HEK293 (cell line): ENCODE measurements at regions not wholly inside any gene's neighbourhood (a gene's known extent, or its start where the extent isn't known, plus 50 kb on each side); places are given as distances from the start of the nearest gene placed in this dataset.

Experiments
- CTCF ChIA-PET: fragments of 350-600 bp; formaldehyde crosslinking; extraction: SDS; loops from one replicate; lab custom pipeline; 2021; ENCODE audit warnings: antibody characterized with exemption; lab: Yijun Ruan, JAX
- POLR2A ChIA-PET: fragments of 300-600 bp; formaldehyde crosslinking; extraction: SDS; loops from one replicate; lab custom pipeline; 2020; ENCODE audit warnings: antibody characterized with exemption, inconsistent platforms; lab: Yijun Ruan, JAX
- H3K27ac ChIP-seq: fragments of 200-500 bp; sonication (Bioruptor generic); 2 replicates; pipeline ENCODE4 v1.5.1; 2014; ENCODE audit warnings: low read depth, low read length, control low read depth, inconsistent platforms; ENCODE audit errors: extremely low read depth
- H3K36me3 ChIP-seq, 2 experiments: fragments of 200-500 bp in 1 of 2; sonication (Bioruptor generic) in 1 of 2; 1 replicate in 1 of 2; 2 replicates in 1 of 2; pipeline ENCODE4 v1.5.1; 2014 to 2017; ENCODE audit warnings: inconsistent platforms in 2 of 2, low read length in 2 of 2; ENCODE audit not compliant: control insufficient read depth in 2 of 2, insufficient read depth in 1 of 2
- H3K4me1 ChIP-seq: fragments of 200-500 bp; sonication (Bioruptor generic); 2 replicates; pipeline ENCODE4 v1.5.1; 2014; ENCODE audit warnings: mild to moderate bottlenecking, low read length, inconsistent platforms; ENCODE audit not compliant: control insufficient read depth, insufficient read depth
- H3K4me3 ChIP-seq: 2 replicates; pipeline ENCODE4 v1.5.1; 2011; ENCODE audit warnings: low read depth, mild to moderate bottlenecking, control low read depth, low read length, moderate library complexity
- H3K9me3 ChIP-seq: fragments of 200-500 bp; sonication (Bioruptor generic); 2 replicates; pipeline ENCODE4 v1.5.1; 2014; ENCODE audit warnings: low read depth, low read length, inconsistent platforms; ENCODE audit not compliant: control insufficient read depth, insufficient read depth
- MEIS1 ChIP-seq: sonication (generic); formaldehyde crosslinking; IDR thresholded peaks from 2 replicates; pipeline ENCODE4 v1.8.1; 2022; ENCODE audit warnings: missing genetic modification reagents, mild to moderate bottlenecking, borderline replicate concordance
- SETDB1 ChIP-seq: IDR thresholded peaks from one replicate; pipeline ENCODE4 v1.6.1; 2017; ENCODE audit warnings: mild to moderate bottlenecking, low read length, moderate library complexity, mixed read lengths; ENCODE audit not compliant: insufficient read length
- ZNF121 ChIP-seq: fragments of 450-650 bp; formaldehyde crosslinking; IDR thresholded peaks from 2 replicates; pipeline ENCODE4 v1.5.1; 2016; ENCODE audit warnings: missing biosample characterization, missing genetic modification characterization
- ZNF174 ChIP-seq: fragments of 450-650 bp; formaldehyde crosslinking; IDR thresholded peaks from 2 replicates; pipeline ENCODE4 v1.5.0; 2017; ENCODE audit warnings: missing biosample characterization, mild to moderate bottlenecking, missing genetic modification characterization
- ZNF175 ChIP-seq: fragments of 450-650 bp; formaldehyde crosslinking; IDR thresholded peaks from 2 replicates; pipeline ENCODE4 v1.5.1; 2016; ENCODE audit warnings: missing biosample characterization, missing genetic modification characterization
- ZNF19 ChIP-seq: fragments of 450-650 bp; formaldehyde crosslinking; IDR thresholded peaks from 2 replicates; pipeline ENCODE4; 2016; ENCODE audit warnings: missing biosample characterization, missing genetic modification characterization, low read depth
- ZNF211 ChIP-seq: fragments of 450-650 bp; formaldehyde crosslinking; IDR thresholded peaks from 2 replicates; pipeline ENCODE4 v1.5.1; 2016; ENCODE audit warnings: low read depth, missing biosample characterization, missing genetic modification characterization
- ZNF221 ChIP-seq: fragments of 450-650 bp; formaldehyde crosslinking; IDR thresholded peaks from 2 replicates; pipeline ENCODE4 v1.5.1; 2017; ENCODE audit warnings: missing biosample characterization, missing genetic modification characterization, borderline replicate concordance
- ZNF354C ChIP-seq: fragments of 450-650 bp; formaldehyde crosslinking; IDR thresholded peaks from 2 replicates; pipeline ENCODE4 v1.5.1; 2016; ENCODE audit warnings: missing biosample characterization, missing genetic modification characterization, low read depth, borderline replicate concordance
- ZNF433 ChIP-seq: fragments of 450-650 bp; formaldehyde crosslinking; IDR thresholded peaks from 2 replicates; pipeline ENCODE4 v1.5.1; 2016; ENCODE audit warnings: missing biosample characterization, missing genetic modification characterization, low read depth
- ZNF555 ChIP-seq: fragments of 450-650 bp; formaldehyde crosslinking; conservative IDR thresholded peaks from 2 replicates; pipeline ENCODE4 v1.5.1; 2017; ENCODE audit warnings: missing biosample characterization, mild to moderate bottlenecking, missing genetic modification characterization, inconsistent platforms
- ZNF629 ChIP-seq: fragments of 450-650 bp; formaldehyde crosslinking; IDR thresholded peaks from 2 replicates; pipeline ENCODE4 v1.5.1; 2017; ENCODE audit warnings: missing biosample characterization, missing genetic modification characterization
- ZNF670 ChIP-seq: fragments of 450-650 bp; formaldehyde crosslinking; IDR thresholded peaks from 2 replicates; pipeline ENCODE4 v1.5.1; 2016; ENCODE audit warnings: missing biosample characterization, missing genetic modification characterization, low read depth
- ZNF76 ChIP-seq: fragments of 450-650 bp; formaldehyde crosslinking; IDR thresholded peaks from 2 replicates; pipeline ENCODE4; 2016; ENCODE audit warnings: low read depth, missing biosample characterization, missing genetic modification characterization, borderline replicate concordance
- ZNF792 ChIP-seq: fragments of 450-650 bp; formaldehyde crosslinking; IDR thresholded peaks from 2 replicates; pipeline ENCODE4 v1.5.1; 2016; ENCODE audit warnings: missing biosample characterization, missing genetic modification characterization
- ZNF830 ChIP-seq: fragments of 450-650 bp; IDR thresholded peaks from 2 replicates; pipeline ENCODE4 v1.5.0; 2018; ENCODE audit warnings: missing biosample characterization, missing genetic modification characterization, low read depth, mild to moderate bottlenecking, moderate library complexity
- TF ChIP-seq, protein P1 (sequence below): fragments of 450-650 bp; formaldehyde crosslinking; conservative IDR thresholded peaks from 2 replicates; pipeline ENCODE4 v1.5.1; 2016; ENCODE audit warnings: low read depth, missing biosample characterization, missing genetic modification characterization
- TF ChIP-seq, protein P2 (sequence below): fragments of 450-650 bp; formaldehyde crosslinking; IDR thresholded peaks from 2 replicates; pipeline ENCODE4 v1.5.1; 2016; ENCODE audit warnings: missing biosample characterization, missing genetic modification characterization, low read depth
- TF ChIP-seq, protein P3 (sequence below): fragments of 450-650 bp; formaldehyde crosslinking; IDR thresholded peaks from 2 replicates; pipeline ENCODE4 v1.5.1; 2016; ENCODE audit warnings: missing biosample characterization, missing genetic modification characterization, borderline replicate concordance

DNA sequence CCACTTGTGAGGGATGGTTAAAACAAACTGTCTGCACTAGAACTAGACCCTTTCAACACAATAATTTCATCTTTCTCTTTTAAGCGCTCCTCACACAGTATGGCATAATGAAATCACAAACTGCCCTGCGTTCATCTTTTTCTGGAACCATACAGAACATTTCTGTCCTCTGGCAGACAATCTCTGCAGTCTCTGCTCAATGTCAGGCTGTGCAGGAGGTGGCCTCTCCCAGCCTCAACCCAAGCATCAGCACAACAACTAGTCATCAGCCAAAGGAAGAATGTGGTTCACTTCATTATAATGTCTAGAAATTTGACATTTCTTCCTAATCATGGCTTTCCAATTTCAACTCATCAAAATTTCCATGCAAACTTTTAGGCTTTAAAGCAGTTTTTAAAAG lies 125.1 kb upstream of the STARD13 start:
- POLR2A ChIA-PET, result no interaction called here
- Histone ChIP-seq H3K9me3 (no peaks in the 10 kb centered on the region), H3K36me3 (no peaks in the 10 kb centered on the region), H3K4me1 (no peaks in the 10 kb centered on the region), H3K4me3 (no peak overlapping the region), H3K27ac (no peak overlapping the region)
- TF ChIP-seq ZNF174 (tag by site-specific recombination) (no peak), MEIS1 (no peak), ZNF211 (no peak), ZNF792 (tag by site-specific recombination) (no peak), ZNF221 (tag by site-specific recombination) (no peak), ZNF175 (no peak), ZNF19 (tag by site-specific recombination) (no peak), ZNF354C (tag by site-specific recombination) (no peak), SETDB1 (no peak)
- TF ChIP-seq, protein P1, sequence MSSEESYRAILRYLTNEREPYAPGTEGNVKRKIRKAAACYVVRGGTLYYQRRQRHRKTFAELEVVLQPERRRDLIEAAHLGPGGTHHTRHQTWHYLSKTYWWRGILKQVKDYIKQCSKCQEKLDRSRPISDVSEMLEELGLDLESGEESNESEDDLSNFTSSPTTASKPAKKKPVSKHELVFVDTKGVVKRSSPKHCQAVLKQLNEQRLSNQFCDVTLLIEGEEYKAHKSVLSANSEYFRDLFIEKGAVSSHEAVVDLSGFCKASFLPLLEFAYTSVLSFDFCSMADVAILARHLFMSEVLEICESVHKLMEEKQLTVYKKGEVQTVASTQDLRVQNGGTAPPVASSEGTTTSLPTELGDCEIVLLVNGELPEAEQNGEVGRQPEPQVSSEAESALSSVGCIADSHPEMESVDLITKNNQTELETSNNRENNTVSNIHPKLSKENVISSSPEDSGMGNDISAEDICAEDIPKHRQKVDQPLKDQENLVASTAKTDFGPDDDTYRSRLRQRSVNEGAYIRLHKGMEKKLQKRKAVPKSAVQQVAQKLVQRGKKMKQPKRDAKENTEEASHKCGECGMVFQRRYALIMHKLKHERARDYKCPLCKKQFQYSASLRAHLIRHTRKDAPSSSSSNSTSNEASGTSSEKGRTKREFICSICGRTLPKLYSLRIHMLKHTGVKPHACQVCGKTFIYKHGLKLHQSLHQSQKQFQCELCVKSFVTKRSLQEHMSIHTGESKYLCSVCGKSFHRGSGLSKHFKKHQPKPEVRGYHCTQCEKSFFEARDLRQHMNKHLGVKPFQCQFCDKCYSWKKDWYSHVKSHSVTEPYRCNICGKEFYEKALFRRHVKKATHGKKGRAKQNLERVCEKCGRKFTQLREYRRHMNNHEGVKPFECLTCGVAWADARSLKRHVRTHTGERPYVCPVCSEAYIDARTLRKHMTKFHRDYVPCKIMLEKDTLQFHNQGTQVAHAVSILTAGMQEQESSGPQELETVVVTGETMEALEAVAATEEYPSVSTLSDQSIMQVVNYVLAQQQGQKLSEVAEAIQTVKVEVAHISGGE (tag by site-specific recombination), result no peak
- TF ChIP-seq, protein P2, sequence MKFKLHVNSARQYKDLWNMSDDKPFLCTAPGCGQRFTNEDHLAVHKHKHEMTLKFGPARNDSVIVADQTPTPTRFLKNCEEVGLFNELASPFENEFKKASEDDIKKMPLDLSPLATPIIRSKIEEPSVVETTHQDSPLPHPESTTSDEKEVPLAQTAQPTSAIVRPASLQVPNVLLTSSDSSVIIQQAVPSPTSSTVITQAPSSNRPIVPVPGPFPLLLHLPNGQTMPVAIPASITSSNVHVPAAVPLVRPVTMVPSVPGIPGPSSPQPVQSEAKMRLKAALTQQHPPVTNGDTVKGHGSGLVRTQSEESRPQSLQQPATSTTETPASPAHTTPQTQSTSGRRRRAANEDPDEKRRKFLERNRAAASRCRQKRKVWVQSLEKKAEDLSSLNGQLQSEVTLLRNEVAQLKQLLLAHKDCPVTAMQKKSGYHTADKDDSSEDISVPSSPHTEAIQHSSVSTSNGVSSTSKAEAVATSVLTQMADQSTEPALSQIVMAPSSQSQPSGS, result no peak
- CTCF ChIA-PET, result no interaction called here

DNA sequence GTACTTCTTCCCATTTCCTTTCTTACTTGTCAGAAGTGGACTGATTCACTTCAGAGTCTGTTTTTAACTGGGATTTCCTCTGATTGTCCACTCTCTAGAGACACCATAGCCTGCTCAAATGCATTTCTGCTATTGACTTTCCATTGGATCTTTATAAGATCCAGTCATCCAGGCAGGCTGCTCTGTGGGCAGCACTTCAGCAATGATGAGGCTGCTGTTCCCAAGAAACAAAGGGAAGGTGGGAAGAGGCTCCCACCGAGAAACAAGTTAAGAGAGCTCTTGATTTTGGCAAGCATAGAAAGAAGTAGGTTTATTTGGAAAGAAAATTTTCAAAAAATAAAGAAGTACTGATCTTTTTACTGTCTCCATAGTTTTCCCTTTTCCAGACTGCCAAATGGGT lies 125.8 kb upstream of the STARD13 start:
- CTCF ChIA-PET, result no interaction called here
- Histone ChIP-seq H3K4me1 (no peaks in the 10 kb centered on the region), H3K4me3 (no peak overlapping the region), H3K27ac (no peak overlapping the region), H3K36me3 (no peaks in the 10 kb centered on the region), H3K9me3 (no peaks in the 10 kb centered on the region)
- POLR2A ChIA-PET, result no interaction called here
- TF ChIP-seq, protein P3, sequence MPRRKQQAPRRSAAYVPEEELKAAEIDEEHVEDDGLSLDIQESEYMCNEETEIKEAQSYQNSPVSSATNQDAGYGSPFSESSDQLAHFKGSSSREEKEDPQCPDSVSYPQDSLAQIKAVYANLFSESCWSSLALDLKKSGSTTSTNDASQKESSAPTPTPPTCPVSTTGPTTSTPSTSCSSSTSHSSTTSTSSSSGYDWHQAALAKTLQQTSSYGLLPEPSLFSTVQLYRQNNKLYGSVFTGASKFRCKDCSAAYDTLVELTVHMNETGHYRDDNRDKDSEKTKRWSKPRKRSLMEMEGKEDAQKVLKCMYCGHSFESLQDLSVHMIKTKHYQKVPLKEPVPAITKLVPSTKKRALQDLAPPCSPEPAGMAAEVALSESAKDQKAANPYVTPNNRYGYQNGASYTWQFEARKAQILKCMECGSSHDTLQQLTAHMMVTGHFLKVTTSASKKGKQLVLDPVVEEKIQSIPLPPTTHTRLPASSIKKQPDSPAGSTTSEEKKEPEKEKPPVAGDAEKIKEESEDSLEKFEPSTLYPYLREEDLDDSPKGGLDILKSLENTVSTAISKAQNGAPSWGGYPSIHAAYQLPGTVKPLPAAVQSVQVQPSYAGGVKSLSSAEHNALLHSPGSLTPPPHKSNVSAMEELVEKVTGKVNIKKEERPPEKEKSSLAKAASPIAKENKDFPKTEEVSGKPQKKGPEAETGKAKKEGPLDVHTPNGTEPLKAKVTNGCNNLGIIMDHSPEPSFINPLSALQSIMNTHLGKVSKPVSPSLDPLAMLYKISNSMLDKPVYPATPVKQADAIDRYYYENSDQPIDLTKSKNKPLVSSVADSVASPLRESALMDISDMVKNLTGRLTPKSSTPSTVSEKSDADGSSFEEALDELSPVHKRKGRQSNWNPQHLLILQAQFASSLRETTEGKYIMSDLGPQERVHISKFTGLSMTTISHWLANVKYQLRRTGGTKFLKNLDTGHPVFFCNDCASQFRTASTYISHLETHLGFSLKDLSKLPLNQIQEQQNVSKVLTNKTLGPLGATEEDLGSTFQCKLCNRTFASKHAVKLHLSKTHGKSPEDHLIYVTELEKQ (tag by site-specific recombination), result no peak
- TF ChIP-seq ZNF121 (tag by site-specific recombination) (no peak), ZNF830 (tag by site-specific recombination) (no peak), ZNF433 (tag by site-specific recombination) (no peak), ZNF76 (tag by site-specific recombination) (no peak), ZNF629 (tag by site-specific recombination) (no peak), ZNF670 (no peak), ZNF555 (no peak)
